22Rv1 (cell line): ENCODE measurements at regions not wholly inside any gene's neighbourhood (a gene's known extent, or its start where the extent isn't known, plus 50 kb on each side); places are given as distances from the start of the nearest gene placed in this dataset.
"Not testable (repeated sequence)": the region's sequence is repeated elsewhere in the genome, so short reads cannot be mapped to it uniquely, and the experiment has no call there.

Source experiments
- CTCF ChIP-seq: fragments of 450-650 bp; IDR thresholded peaks from 2 replicates; pipeline ENCODE4 v1.5.1; 2017; ENCODE audit warnings: mild to moderate bottlenecking
- ZFX ChIP-seq: fragments of 450-650 bp; IDR thresholded peaks from 2 replicates; pipeline ENCODE4 v1.6.1; 2017; ENCODE audit warnings: antibody characterized with exemption, borderline replicate concordance

- TF ChIP-seq CTCF, ZFX: not testable (repeated sequence)
Observed at GRCh38 chr17:68099341-68099753, 63.8 kb downstream of the KPNA2 start.
